COR-L47 (cell line): ENCODE measurements at regions not wholly inside any gene's neighbourhood (a gene's known extent, or its start where the extent isn't known, plus 50 kb on each side); places are given as distances from the start of the nearest gene placed in this dataset.

Source experiments
- DNase-seq: peaks from one replicate; lab custom pipeline; 2025; lab: John Stamatoyannopoulos, UW

GRCh38 chr1:96291468-96291867, 430.1 kb upstream of the PTBP2 start:
- DNase-seq, result no peak

- DNase-seq, result no peak
These were observed 429.4 kb upstream of the PTBP2 start for GRCh38 chr1:96292141-96292540.

- DNase-seq, result no peak
These were observed 424.6 kb upstream of the PTBP2 start for GRCh38 chr1:96296991-96297390.

GRCh38 chr1:96306809-96307560, 414.6 kb upstream of the PTBP2 start:
- no peak for DNase-seq

- no peak for DNase-seq
These were observed 413.3 kb upstream of the PTBP2 start for GRCh38 chr1:96308314-96308713.

- no peak for DNase-seq
These were observed 411.8 kb upstream of the PTBP2 start for GRCh38 chr1:96309783-96310182.

- DNase-seq, result no peak
These were observed 408.4 kb upstream of the PTBP2 start for GRCh38 chr1:96313216-96313615.

GRCh38 chr1:96329121-96329520, 392.5 kb upstream of the PTBP2 start:
- DNase-seq, result no peak

- no peak for DNase-seq
These were observed 390.0 kb upstream of the PTBP2 start for GRCh38 chr1:96331596-96331995.

- no peak for DNase-seq
These were observed 387.9 kb upstream of the PTBP2 start for GRCh38 chr1:96333522-96334235.

GRCh38 chr1:96334236-96334557, 387.4 kb upstream of the PTBP2 start:
- no peak for DNase-seq

GRCh38 chr1:96338622-96339021, 383.0 kb upstream of the PTBP2 start:
- DNase-seq, result no peak

GRCh38 chr1:96340686-96341085, 380.9 kb upstream of the PTBP2 start:
- no peak for DNase-seq

- DNase-seq, result no peak
These were observed 374.9 kb upstream of the PTBP2 start for GRCh38 chr1:96346719-96347118.

GRCh38 chr1:96349896-96350295, 371.7 kb upstream of the PTBP2 start:
- DNase-seq, result no peak

GRCh38 chr1:96352733-96353132, 368.9 kb upstream of the PTBP2 start:
- no peak for DNase-seq

- no peak for DNase-seq
These were observed 366.1 kb upstream of the PTBP2 start for GRCh38 chr1:96355521-96355920.

GRCh38 chr1:96355961-96356360, 365.6 kb upstream of the PTBP2 start:
- DNase-seq, result no peak

GRCh38 chr1:96357141-96357765, 364.3 kb upstream of the PTBP2 start:
- DNase-seq, result no peak

- DNase-seq, result no peak
These were observed 363.5 kb upstream of the PTBP2 start for GRCh38 chr1:96358057-96358456.

- DNase-seq, result no peak
These were observed 361.4 kb upstream of the PTBP2 start for GRCh38 chr1:96360036-96360795.

- DNase-seq, result no peak
These were observed 360.2 kb upstream of the PTBP2 start for GRCh38 chr1:96361271-96361856.
